GM13976 (cell line): ENCODE measurements at regions not wholly inside any gene's neighbourhood (a gene's known extent, or its start where the extent isn't known, plus 50 kb on each side); places are given as distances from the start of the nearest gene placed in this dataset.
"Not testable (repeated sequence)": the region's sequence is repeated elsewhere in the genome, so short reads cannot be mapped to it uniquely, and the experiment has no call there.

Experiments
- DNase-seq: peaks from one replicate; pipeline ENCODE4 v3.0.0; 2012; ENCODE audit warnings: low spot score
- CTCF ChIP-seq: IDR thresholded peaks from 2 replicates; pipeline ENCODE4 v1.5.1; 2012; ENCODE audit warnings: borderline replicate concordance, mild to moderate bottlenecking; ENCODE audit not compliant: insufficient read depth; ENCODE audit errors: extremely low read depth, missing control alignments, control extremely low read depth
- in situ Hi-C: fragments of 300-500 bp; cut with MboI; formaldehyde crosslinking; loops from one replicate; pipeline ENCODE4 v1.12.0; 2022; ENCODE audit warnings: low sequenced_read_pairs, mixed read lengths, inconsistent platforms; ENCODE audit not compliant: unreplicated experiment

GRCh38 chr6:775863-776262, 82.9 kb upstream of the EXOC2 start:
- no peak for DNase-seq
- TF ChIP-seq CTCF, result no peak
- in situ Hi-C loops, result no loop called here

GRCh38 chr6:771683-772082, 78.7 kb upstream of the EXOC2 start:
- in situ Hi-C loops, DNase-seq: not testable (repeated sequence)

GRCh38 chr6:767755-768512, 75.0 kb upstream of the EXOC2 start:
- TF ChIP-seq CTCF, result no peak
- no peak for DNase-seq
- in situ Hi-C loops, result no loop called here

- in situ Hi-C loops, result no loop called here
- TF ChIP-seq CTCF, result no peak
- DNase-seq, result no peak
These were observed 73.7 kb upstream of the EXOC2 start for GRCh38 chr6:766625-767024.

- no peak for DNase-seq
- no peak for TF ChIP-seq CTCF
- in situ Hi-C loops, result no loop called here
These were observed 69.1 kb upstream of the EXOC2 start for GRCh38 chr6:761997-762396.

- in situ Hi-C loops, result no loop called here
- DNase-seq, result no peak
- TF ChIP-seq CTCF, result no peak
These were observed 68.3 kb upstream of the EXOC2 start for GRCh38 chr6:760982-761955.

GRCh38 chr6:759729-760128, 66.8 kb upstream of the EXOC2 start:
- no peak for DNase-seq
- in situ Hi-C loops, result no loop called here
- TF ChIP-seq CTCF, result no peak
